Astrocyte of the cerebellum (primary cell): ENCODE measurements at regions not wholly inside any gene's neighbourhood (a gene's known extent, or its start where the extent isn't known, plus 50 kb on each side); places are given as distances from the start of the nearest gene placed in this dataset.

ENCODE experiments used
- DNase-seq: peaks from one replicate; pipeline ENCODE4 v3.0.0-alpha.2; 2011; ENCODE audit warnings: low read depth
- H3K4me3 ChIP-seq: 2 replicates; pipeline ENCODE4 v1.5.1; 2011; ENCODE audit warnings: mild to moderate bottlenecking, low read depth, low read length, moderate library complexity
- CTCF ChIP-seq: IDR thresholded peaks from 2 replicates; pipeline ENCODE4 v1.5.1; 2012; ENCODE audit warnings: low read length, low read depth, moderate library complexity, mild to moderate bottlenecking; ENCODE audit errors: missing control alignments
- in situ Hi-C: cut with HindIII; loops from 2 replicates; pipeline ENCODE4 v1.10.0; 2017; ENCODE audit warnings: low sequenced_read_pairs

- DNase-seq, result no peak
- H3K4me3 ChIP-seq, result no peak overlapping the region
- in situ Hi-C loops, result no loop called here
- TF ChIP-seq CTCF, result no peak
Observed at GRCh38 chr10:80771902-80772555, 234.3 kb downstream of the SH2D4B start.

GRCh38 chr10:80772596-80772995, 234.9 kb downstream of the SH2D4B start:
- in situ Hi-C loops, result no loop called here
- DNase-seq, result no peak
- H3K4me3 ChIP-seq, result no peak overlapping the region
- no peak for TF ChIP-seq CTCF

GRCh38 chr10:80784695-80785094, 247.0 kb downstream of the SH2D4B start:
- in situ Hi-C loops, result no loop called here
- no peak for DNase-seq
- no peak for TF ChIP-seq CTCF
- H3K4me3 ChIP-seq, result no peak overlapping the region

- TF ChIP-seq CTCF, result no peak
- in situ Hi-C loops, result no loop called here
- DNase-seq, result no peak
- H3K4me3 ChIP-seq, result no peak overlapping the region
Observed at GRCh38 chr10:80786322-80786721, 248.6 kb downstream of the SH2D4B start.

GRCh38 chr10:80787952-80788351, 250.2 kb downstream of the SH2D4B start:
- in situ Hi-C loops, result no loop called here
- TF ChIP-seq CTCF, result no peak
- H3K4me3 ChIP-seq, result no peak overlapping the region
- DNase-seq, result no peak

- no peak for DNase-seq
- TF ChIP-seq CTCF, result no peak
- in situ Hi-C loops, result no loop called here
- no peak overlapping the region for H3K4me3 ChIP-seq
Observed at GRCh38 chr10:80794994-80795393, 257.3 kb downstream of the SH2D4B start.
